ENCODE measurements at regions not wholly inside any gene's neighbourhood (a gene's known extent, or its start where the extent isn't known, plus 50 kb on each side); places are given as distances from the start of the nearest gene placed in this dataset.
"Not testable (repeated sequence)": the region's sequence is repeated elsewhere in the genome, so short reads cannot be mapped to it uniquely, and the experiment has no call there.

GRCh38 chr16:34743115-34743514, 1283.7 kb downstream of the TP53TG3F start:
- Histone ChIP-seq H3K27ac (ENCODE audit: low read depth in 1 of 2, low read length in 1 of 2) (no peak overlapping the region), H3K36me3 (ENCODE audit: control insufficient read depth in 4 of 4, insufficient read depth in 4 of 4, low read length in 4 of 4) (no peaks in the 10 kb centered on the region), H3K9me3 (ENCODE audit: control insufficient read depth in 4 of 4, insufficient read depth in 3 of 4, low read length in 3 of 4) (peaks cover 2 to 47% (median 13%) of the 10 kb centered on the region in 4 donors), H3K4me3 (no peak overlapping the region), H3K9ac (ENCODE audit: insufficient read depth in 1 of 2, low read length in 2 of 2) (no peak overlapping the region), H3K4me1 (ENCODE audit: control insufficient read depth in 5 of 5, insufficient read depth in 5 of 5, low read length in 5 of 5) (no peaks in the 10 kb centered on the region), H3K27me3 (ENCODE audit: control insufficient read depth in 3 of 3, insufficient read depth in 3 of 3, low read length in 2 of 3) (no peaks in the 10 kb centered on the region)
- WGBS, 2 donors = 84 to 86% methylated on average over 15 of the region's 15 CpGs
- no peak for TF ChIP-seq CTCF (IDR thresholded peaks at IDR 0.05; ENCODE audit: control extremely low read depth, extremely low read depth)
- DNase-seq (no peak), ATAC-seq (ENCODE audit: insufficient read depth, low FRiP score) (no peak)

- Histone ChIP-seq H3K27me3 (ENCODE audit: control insufficient read depth in 3 of 3, insufficient read depth in 3 of 3, low read length in 2 of 3) (no peaks in the 10 kb centered on the region), H3K4me3 (no peak overlapping the region), H3K9ac (ENCODE audit: insufficient read depth in 1 of 2, low read length in 2 of 2) (no peak overlapping the region), H3K9me3 (ENCODE audit: control insufficient read depth in 4 of 4, insufficient read depth in 3 of 4, low read length in 3 of 4) (peaks cover 0 to 56% (median 9%) of the 10 kb centered on the region in 4 donors), H3K4me1 (ENCODE audit: control insufficient read depth in 5 of 5, insufficient read depth in 5 of 5, low read length in 5 of 5) (no peaks in the 10 kb centered on the region), H3K36me3 (ENCODE audit: control insufficient read depth in 4 of 4, insufficient read depth in 4 of 4, low read length in 4 of 4) (no peaks in the 10 kb centered on the region), H3K27ac (ENCODE audit: low read depth in 1 of 2, low read length in 1 of 2) (no peak overlapping the region)
- no peak for TF ChIP-seq CTCF (IDR thresholded peaks at IDR 0.05; ENCODE audit: control extremely low read depth, extremely low read depth)
- ATAC-seq (ENCODE audit: insufficient read depth, low FRiP score) (no peak), DNase-seq (no peak)
- WGBS, 2 donors = 81 to 88% methylated on average over 13 of the region's 13 CpGs
These were observed 1299.4 kb downstream of the TP53TG3F start for GRCh38 chr16:34758835-34759234.

- H3K9ac ChIP-seq (ENCODE audit: insufficient read depth in 1 of 2, low read length in 2 of 2); H3K27me3 ChIP-seq (ENCODE audit: control insufficient read depth in 3 of 3, insufficient read depth in 3 of 3, low read length in 2 of 3); H3K4me3 ChIP-seq; H3K27ac ChIP-seq (ENCODE audit: low read depth in 1 of 2, low read length in 1 of 2); H3K36me3 ChIP-seq (ENCODE audit: control insufficient read depth in 4 of 4, insufficient read depth in 4 of 4, low read length in 4 of 4); H3K4me1 ChIP-seq (ENCODE audit: control insufficient read depth in 5 of 5, insufficient read depth in 5 of 5, low read length in 5 of 5); H3K9me3 ChIP-seq (ENCODE audit: control insufficient read depth in 4 of 4, insufficient read depth in 3 of 4, low read length in 3 of 4); ATAC-seq (ENCODE audit: insufficient read depth, low FRiP score); DNase-seq: not testable (repeated sequence)
- WGBS, 2 donors = 33 to 45% methylated on average over 2 of the region's 2 CpGs
These were observed 1332.4 kb downstream of the TP53TG3F start for GRCh38 chr16:34791835-34792234.

- H3K27ac ChIP-seq (ENCODE audit: low read depth in 1 of 2, low read length in 1 of 2) = no peak overlapping the region
- no peak overlapping the region for H3K4me3 ChIP-seq
- no peaks in the 10 kb centered on the region for H3K36me3 ChIP-seq (ENCODE audit: control insufficient read depth in 4 of 4, insufficient read depth in 4 of 4, low read length in 4 of 4)
- H3K9me3 ChIP-seq (ENCODE audit: control insufficient read depth in 4 of 4, insufficient read depth in 3 of 4, low read length in 3 of 4) = peaks cover 0 to 10% (median 0%) of the 10 kb centered on the region in 4 donors
- no peaks in the 10 kb centered on the region for H3K27me3 ChIP-seq (ENCODE audit: control insufficient read depth in 3 of 3, insufficient read depth in 3 of 3, low read length in 2 of 3)
- ATAC-seq (ENCODE audit: insufficient read depth, low FRiP score) (no peak), DNase-seq (no peak)
- no peaks in the 10 kb centered on the region for H3K4me1 ChIP-seq (ENCODE audit: control insufficient read depth in 5 of 5, insufficient read depth in 5 of 5, low read length in 5 of 5)
- 57 to 68% methylated on average over 43 to 47 of the region's 47 CpGs for WGBS, 2 donors
- no peak for TF ChIP-seq CTCF (IDR thresholded peaks at IDR 0.05; ENCODE audit: control extremely low read depth, extremely low read depth)
- H3K9ac ChIP-seq (ENCODE audit: insufficient read depth in 1 of 2, low read length in 2 of 2) = no peak overlapping the region
These were observed 1342.5 kb downstream of the TP53TG3F start for GRCh38 chr16:34801875-34802274.

All from lung (tissue), 11 donors.